ENCODE measurements at regions not wholly inside any gene's neighbourhood (a gene's known extent, or its start where the extent isn't known, plus 50 kb on each side); places are given as distances from the start of the nearest gene placed in this dataset.
"Not testable (repeated sequence)": the region's sequence is repeated elsewhere in the genome, so short reads cannot be mapped to it uniquely, and the experiment has no call there.

GRCh38 chr2:34703292-34703691 lies 1104.2 kb upstream of the FAM98A start:
- Histone ChIP-seq H3K27ac (ENCODE audit: low read depth, low read length, poor library complexity, severe bottlenecking) (no peak overlapping the region), H3K27me3 (replicated peaks; ENCODE audit: insufficient read depth, low read depth, low read length, poor library complexity) (no peaks in the 10 kb centered on the region), H3K4me3 (ENCODE audit: low read depth, low read length, poor library complexity, severe bottlenecking) (no peak overlapping the region), H3K9me3 (ENCODE audit: low read depth, low read length, poor library complexity, severe bottlenecking) (no peaks in the 10 kb centered on the region), H3K4me1 (ENCODE audit: insufficient read depth, low read length, poor library complexity, severe bottlenecking) (no peaks in the 10 kb centered on the region), H3K36me3 (ENCODE audit: insufficient read depth, low read length, poor library complexity, severe bottlenecking) (no peaks in the 10 kb centered on the region)
- ChIA-PET CTCF (no interaction called here), POLR2A (ENCODE audit: low non-redundant PET) (no interaction called here)
- intact Hi-C loops (cut with micrococcal nuclease; ENCODE audit: unreplicated experiment): no loop called here
- TF ChIP-seq, protein P1, sequence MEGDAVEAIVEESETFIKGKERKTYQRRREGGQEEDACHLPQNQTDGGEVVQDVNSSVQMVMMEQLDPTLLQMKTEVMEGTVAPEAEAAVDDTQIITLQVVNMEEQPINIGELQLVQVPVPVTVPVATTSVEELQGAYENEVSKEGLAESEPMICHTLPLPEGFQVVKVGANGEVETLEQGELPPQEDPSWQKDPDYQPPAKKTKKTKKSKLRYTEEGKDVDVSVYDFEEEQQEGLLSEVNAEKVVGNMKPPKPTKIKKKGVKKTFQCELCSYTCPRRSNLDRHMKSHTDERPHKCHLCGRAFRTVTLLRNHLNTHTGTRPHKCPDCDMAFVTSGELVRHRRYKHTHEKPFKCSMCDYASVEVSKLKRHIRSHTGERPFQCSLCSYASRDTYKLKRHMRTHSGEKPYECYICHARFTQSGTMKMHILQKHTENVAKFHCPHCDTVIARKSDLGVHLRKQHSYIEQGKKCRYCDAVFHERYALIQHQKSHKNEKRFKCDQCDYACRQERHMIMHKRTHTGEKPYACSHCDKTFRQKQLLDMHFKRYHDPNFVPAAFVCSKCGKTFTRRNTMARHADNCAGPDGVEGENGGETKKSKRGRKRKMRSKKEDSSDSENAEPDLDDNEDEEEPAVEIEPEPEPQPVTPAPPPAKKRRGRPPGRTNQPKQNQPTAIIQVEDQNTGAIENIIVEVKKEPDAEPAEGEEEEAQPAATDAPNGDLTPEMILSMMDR (conservative IDR thresholded peaks at IDR 0.05; ENCODE audit: low read depth, low read length): no peak
- no peak for TF ChIP-seq EZH2 (IDR thresholded peaks at IDR 0.05; ENCODE audit: borderline replicate concordance, low read depth, low read length, poor library complexity, severe bottlenecking)
- no peak for DNase-seq (ENCODE audit: low spot score)
- BruUV-seq (replicated peaks): no TSS peak

GRCh38 chr2:34702391-34702790 lies 1103.3 kb upstream of the FAM98A start:
- POLR2A ChIA-PET (ENCODE audit: low non-redundant PET); BruUV-seq (replicated peaks); H3K4me3 ChIP-seq (ENCODE audit: low read depth, low read length, poor library complexity, severe bottlenecking); DNase-seq (ENCODE audit: low spot score); H3K4me1 ChIP-seq (ENCODE audit: insufficient read depth, low read length, poor library complexity, severe bottlenecking); intact Hi-C loops (cut with micrococcal nuclease; ENCODE audit: unreplicated experiment); CTCF ChIA-PET; H3K27me3 ChIP-seq (replicated peaks; ENCODE audit: insufficient read depth, low read depth, low read length, poor library complexity); H3K27ac ChIP-seq (ENCODE audit: low read depth, low read length, poor library complexity, severe bottlenecking); H3K9me3 ChIP-seq (ENCODE audit: low read depth, low read length, poor library complexity, severe bottlenecking); H3K36me3 ChIP-seq (ENCODE audit: insufficient read depth, low read length, poor library complexity, severe bottlenecking): not testable (repeated sequence)

DNA sequence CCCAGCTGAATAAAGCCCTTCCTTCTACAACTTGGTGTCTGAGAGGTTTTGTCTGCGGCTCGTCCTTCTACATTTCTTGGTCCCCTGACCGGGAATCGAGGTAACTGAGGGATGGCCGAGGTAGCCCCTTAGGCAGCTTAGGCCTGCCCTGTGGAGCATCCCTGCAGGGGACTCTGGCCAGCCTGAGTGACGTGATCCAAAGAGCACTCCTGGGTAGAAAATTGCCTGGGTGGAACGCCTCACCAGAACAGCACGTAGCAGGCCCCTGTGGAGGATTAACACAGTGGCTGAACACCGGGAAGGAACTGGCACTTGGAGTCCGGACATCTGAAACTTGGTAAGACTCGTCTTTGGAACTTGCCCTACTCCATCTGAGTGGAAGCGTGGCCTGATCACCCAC lies 1078.5 kb upstream of the FAM98A start:
- POLR2A ChIA-PET (ENCODE audit: low non-redundant PET); DNase-seq (ENCODE audit: low spot score); intact Hi-C loops (cut with micrococcal nuclease; ENCODE audit: unreplicated experiment); H3K36me3 ChIP-seq (ENCODE audit: insufficient read depth, low read length, poor library complexity, severe bottlenecking); H3K4me3 ChIP-seq (ENCODE audit: low read depth, low read length, poor library complexity, severe bottlenecking); H3K4me1 ChIP-seq (ENCODE audit: insufficient read depth, low read length, poor library complexity, severe bottlenecking); H3K27me3 ChIP-seq (replicated peaks; ENCODE audit: insufficient read depth, low read depth, low read length, poor library complexity); H3K9me3 ChIP-seq (ENCODE audit: low read depth, low read length, poor library complexity, severe bottlenecking); BruUV-seq (replicated peaks); CTCF ChIA-PET; H3K27ac ChIP-seq (ENCODE audit: low read depth, low read length, poor library complexity, severe bottlenecking): not testable (repeated sequence)

DNA sequence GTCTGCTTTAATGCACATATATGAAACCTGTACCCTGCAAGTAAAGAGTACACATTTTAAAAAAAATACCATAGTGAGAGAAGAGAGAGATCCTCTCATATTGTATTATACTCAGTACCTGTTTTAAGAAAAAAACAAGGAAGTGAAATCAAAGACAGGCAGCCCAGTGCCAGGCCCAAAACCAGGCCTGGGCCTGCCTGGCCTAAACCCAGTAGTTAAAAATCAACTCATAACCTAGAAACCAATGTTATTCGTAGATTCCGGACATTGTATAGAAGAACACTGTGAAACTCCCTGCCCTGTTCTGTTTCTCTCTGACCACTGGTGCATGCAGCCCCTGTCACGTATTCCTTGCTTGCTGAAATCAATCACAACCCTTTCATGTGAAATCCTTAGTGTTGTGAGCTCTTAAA lies 1078.0 kb upstream of the FAM98A start:
- H3K4me3 ChIP-seq (ENCODE audit: low read depth, low read length, poor library complexity, severe bottlenecking); H3K9me3 ChIP-seq (ENCODE audit: low read depth, low read length, poor library complexity, severe bottlenecking); H3K4me1 ChIP-seq (ENCODE audit: insufficient read depth, low read length, poor library complexity, severe bottlenecking); H3K36me3 ChIP-seq (ENCODE audit: insufficient read depth, low read length, poor library complexity, severe bottlenecking); BruUV-seq (replicated peaks); H3K27ac ChIP-seq (ENCODE audit: low read depth, low read length, poor library complexity, severe bottlenecking); CTCF ChIA-PET; H3K27me3 ChIP-seq (replicated peaks; ENCODE audit: insufficient read depth, low read depth, low read length, poor library complexity); DNase-seq (ENCODE audit: low spot score); POLR2A ChIA-PET (ENCODE audit: low non-redundant PET); intact Hi-C loops (cut with micrococcal nuclease; ENCODE audit: unreplicated experiment): not testable (repeated sequence)

- no peak overlapping the region for H3K4me3 ChIP-seq (ENCODE audit: low read depth, low read length, poor library complexity, severe bottlenecking)
- ChIA-PET CTCF (no interaction called here), POLR2A (ENCODE audit: low non-redundant PET) (no interaction called here)
- no peak for DNase-seq (ENCODE audit: low spot score)
- H3K9me3 ChIP-seq (ENCODE audit: low read depth, low read length, poor library complexity, severe bottlenecking): no peaks in the 10 kb centered on the region
- intact Hi-C loops (cut with micrococcal nuclease; ENCODE audit: unreplicated experiment): no loop called here
- no peaks in the 10 kb centered on the region for H3K4me1 ChIP-seq (ENCODE audit: insufficient read depth, low read length, poor library complexity, severe bottlenecking)
- H3K27me3 ChIP-seq (replicated peaks; ENCODE audit: insufficient read depth, low read depth, low read length, poor library complexity): no peaks in the 10 kb centered on the region
- H3K27ac ChIP-seq (ENCODE audit: low read depth, low read length, poor library complexity, severe bottlenecking): no peak overlapping the region
- no TSS peak for BruUV-seq (replicated peaks)
- TF ChIP-seq, protein P1 (conservative IDR thresholded peaks at IDR 0.05; ENCODE audit: low read depth, low read length): no peak
- TF ChIP-seq EZH2 (IDR thresholded peaks at IDR 0.05; ENCODE audit: borderline replicate concordance, low read depth, low read length, poor library complexity, severe bottlenecking): no peak
- no peaks in the 10 kb centered on the region for H3K36me3 ChIP-seq (ENCODE audit: insufficient read depth, low read length, poor library complexity, severe bottlenecking)
These were observed 1071.4 kb upstream of the FAM98A start for GRCh38 chr2:34670482-34670881.
